ENCODE measurements at regions not wholly inside any gene's neighbourhood (a gene's known extent, or its start where the extent isn't known, plus 50 kb on each side); places are given as distances from the start of the nearest gene placed in this dataset.

DNA sequence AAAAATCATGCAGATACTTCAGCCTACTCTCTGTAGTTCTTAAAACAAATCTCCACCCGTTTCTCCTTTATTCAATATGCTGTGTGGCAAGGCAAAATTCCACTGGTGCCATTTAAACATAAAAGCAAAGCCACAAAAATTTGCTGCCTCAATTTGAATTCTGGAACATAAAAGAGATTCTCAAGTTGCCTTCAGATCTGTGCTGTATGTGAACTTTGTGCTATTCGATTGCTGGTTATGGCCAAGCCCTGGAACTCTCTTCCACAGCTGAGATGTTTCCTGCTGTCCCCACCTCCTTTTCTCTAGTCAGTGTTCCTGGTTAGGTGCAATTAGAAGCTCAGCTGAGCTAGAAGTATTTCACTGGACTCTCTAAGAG, 395.3 kb upstream of the BTBD3 start:
- TF ChIP-seq JUND (IDR thresholded peaks at IDR 0.05) (no peak), FOXM1 (IDR thresholded peaks at IDR 0.05; ENCODE audit: low read depth) (no peak), EZH2phosphoT487 (IDR thresholded peaks at IDR 0.05; ENCODE audit: borderline replicate concordance, low read depth) (no peak), SMC3 (IDR thresholded peaks at IDR 0.05; ENCODE audit: low read depth, low read length) (no peak), RXRA (IDR thresholded peaks at IDR 0.05; ENCODE audit: borderline replicate concordance, low read depth) (no peak), YY1 (IDR thresholded peaks at IDR 0.05; ENCODE audit: low read depth) (no peak), GABPA (IDR thresholded peaks at IDR 0.05; ENCODE audit: low read depth) (no peak)
- TF ChIP-seq, protein P1, sequence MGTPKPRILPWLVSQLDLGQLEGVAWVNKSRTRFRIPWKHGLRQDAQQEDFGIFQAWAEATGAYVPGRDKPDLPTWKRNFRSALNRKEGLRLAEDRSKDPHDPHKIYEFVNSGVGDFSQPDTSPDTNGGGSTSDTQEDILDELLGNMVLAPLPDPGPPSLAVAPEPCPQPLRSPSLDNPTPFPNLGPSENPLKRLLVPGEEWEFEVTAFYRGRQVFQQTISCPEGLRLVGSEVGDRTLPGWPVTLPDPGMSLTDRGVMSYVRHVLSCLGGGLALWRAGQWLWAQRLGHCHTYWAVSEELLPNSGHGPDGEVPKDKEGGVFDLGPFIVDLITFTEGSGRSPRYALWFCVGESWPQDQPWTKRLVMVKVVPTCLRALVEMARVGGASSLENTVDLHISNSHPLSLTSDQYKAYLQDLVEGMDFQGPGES (IDR thresholded peaks at IDR 0.05; ENCODE audit: low read depth, low read length), result no peak
- TF ChIP-seq, protein P2, sequence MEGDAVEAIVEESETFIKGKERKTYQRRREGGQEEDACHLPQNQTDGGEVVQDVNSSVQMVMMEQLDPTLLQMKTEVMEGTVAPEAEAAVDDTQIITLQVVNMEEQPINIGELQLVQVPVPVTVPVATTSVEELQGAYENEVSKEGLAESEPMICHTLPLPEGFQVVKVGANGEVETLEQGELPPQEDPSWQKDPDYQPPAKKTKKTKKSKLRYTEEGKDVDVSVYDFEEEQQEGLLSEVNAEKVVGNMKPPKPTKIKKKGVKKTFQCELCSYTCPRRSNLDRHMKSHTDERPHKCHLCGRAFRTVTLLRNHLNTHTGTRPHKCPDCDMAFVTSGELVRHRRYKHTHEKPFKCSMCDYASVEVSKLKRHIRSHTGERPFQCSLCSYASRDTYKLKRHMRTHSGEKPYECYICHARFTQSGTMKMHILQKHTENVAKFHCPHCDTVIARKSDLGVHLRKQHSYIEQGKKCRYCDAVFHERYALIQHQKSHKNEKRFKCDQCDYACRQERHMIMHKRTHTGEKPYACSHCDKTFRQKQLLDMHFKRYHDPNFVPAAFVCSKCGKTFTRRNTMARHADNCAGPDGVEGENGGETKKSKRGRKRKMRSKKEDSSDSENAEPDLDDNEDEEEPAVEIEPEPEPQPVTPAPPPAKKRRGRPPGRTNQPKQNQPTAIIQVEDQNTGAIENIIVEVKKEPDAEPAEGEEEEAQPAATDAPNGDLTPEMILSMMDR (IDR thresholded peaks at IDR 0.05), result no peak
